ENCODE measurements at regions not wholly inside any gene's neighbourhood (a gene's known extent, or its start where the extent isn't known, plus 50 kb on each side); places are given as distances from the start of the nearest gene placed in this dataset.

DNA sequence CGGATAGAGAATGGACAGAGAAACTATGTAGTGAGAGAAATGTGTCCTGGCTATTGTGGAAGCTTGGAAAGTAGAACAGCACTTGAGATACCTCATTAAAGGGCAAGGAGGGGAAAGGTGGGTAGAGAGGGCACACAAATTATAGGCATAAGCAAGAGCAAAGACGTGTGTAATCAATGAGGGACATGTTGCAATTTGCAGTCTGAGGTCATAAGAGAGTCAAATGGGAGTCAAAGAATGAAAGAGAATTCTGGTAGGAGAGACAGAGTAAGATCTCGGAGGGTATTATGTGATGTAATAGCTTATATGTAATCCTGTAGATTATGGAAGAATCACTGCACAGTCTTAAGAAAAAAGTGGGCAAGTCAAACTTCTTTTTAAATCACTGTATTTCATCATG lies 312.0 kb upstream of the RGMB start:
- DNase-seq (ENCODE audit: extremely low read depth in 1 of 11, low read depth in 9 of 11, low spot score in 4 of 11), result no peak

DNA sequence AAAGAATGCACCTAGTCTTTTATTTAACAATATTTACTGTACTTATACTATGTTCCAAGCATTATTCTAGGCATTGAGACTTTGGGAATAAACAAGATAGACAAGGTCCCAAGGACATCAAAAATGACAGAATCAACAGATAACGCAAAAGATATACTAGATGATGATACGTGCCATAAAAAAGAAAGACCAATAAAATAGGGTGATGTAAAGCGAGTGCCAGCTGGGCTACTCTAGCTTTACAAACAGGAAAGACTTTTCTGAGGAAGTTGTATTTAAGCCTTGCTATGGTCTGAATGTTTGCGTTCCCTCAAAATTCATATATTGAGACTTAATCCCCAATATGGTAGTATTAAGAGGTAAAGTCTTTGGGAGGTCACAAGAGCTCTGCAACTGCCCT lies 310.2 kb upstream of the RGMB start:
- DNase-seq (ENCODE audit: extremely low read depth in 1 of 11, low read depth in 9 of 11, low spot score in 4 of 11), result no peak

DNA sequence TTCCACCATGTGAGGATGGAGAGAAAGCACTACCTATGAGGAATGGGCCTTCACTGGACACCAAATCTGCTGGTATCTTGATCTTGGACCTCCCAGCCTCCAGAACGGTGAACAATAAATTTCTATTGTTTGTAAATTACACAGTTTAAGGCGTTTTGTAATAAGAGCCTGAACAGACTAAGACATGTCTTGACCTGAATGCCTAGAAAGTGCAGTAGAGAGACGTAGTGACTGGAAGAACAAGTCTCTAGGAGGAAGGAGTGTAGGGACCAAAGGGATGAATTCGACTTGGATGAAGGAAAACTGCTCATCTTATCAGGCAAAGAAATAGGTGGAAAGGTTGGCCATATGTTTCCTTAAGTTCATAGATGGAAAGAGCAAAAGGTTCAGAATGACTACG lies 309.8 kb upstream of the RGMB start:
- no peak for DNase-seq (ENCODE audit: extremely low read depth in 1 of 11, low read depth in 9 of 11, low spot score in 4 of 11)

DNA sequence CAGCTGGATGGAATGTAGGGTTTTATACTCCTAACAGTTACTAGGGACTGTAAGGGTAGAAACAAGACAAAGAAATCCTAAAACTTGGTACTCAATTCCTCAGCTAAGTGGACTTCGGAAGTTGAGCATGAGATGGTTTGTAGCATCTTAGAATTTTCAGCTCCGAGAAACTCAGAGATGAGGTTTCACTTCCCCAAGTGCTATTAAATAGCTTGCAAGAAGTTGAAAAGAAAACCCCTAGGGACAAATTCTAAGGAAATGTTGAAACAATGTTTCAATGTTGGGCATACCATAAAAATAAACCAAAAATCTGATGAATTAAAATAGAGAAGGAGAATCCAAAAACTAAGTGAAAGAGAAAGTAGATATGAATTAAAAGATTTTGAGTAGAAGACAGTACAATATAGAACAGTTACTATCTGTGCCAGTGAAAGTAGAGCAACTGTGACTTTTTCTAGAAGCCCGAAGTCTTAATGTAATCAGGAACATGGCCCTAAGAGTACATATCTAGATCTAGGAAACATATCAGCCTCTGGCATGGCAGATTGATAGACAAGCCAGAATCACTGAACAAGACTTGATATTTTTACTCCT lies 308.6 kb upstream of the RGMB start:
- DNase-seq (ENCODE audit: extremely low read depth in 1 of 11, low read depth in 9 of 11, low spot score in 4 of 11), result no peak

DNA sequence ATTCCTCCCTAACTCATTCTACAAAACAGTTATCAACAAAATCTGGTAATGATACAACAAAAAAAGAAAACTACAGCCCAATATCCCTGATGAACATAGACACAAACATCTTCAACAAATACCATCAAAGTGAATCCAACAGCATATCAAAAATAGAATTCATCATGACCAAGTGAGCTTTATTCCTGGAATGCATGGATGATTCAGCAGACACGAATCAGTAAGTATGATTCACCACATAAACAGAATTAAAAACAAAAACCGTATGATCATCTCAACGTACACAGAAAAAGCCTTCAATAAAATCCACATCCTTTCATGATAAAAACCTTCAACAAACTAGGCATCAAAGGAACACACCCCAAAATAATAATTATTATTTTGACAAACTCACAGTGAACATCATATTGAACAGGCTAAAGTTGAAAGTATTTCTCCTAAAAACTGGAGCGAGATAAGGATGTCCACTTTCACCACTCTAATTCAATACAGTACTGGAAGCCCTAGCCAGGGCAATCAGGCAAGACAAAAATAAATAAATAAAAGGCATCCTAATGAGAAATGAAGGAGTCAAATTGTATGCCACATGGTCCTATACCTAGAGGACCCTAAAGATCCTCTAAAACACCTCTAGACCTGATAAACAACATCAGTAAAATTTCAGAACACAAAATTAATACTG lies 305.1 kb upstream of the RGMB start:
- DNase-seq (ENCODE audit: extremely low read depth in 1 of 11, low read depth in 9 of 11, low spot score in 4 of 11), result no peak

DNA sequence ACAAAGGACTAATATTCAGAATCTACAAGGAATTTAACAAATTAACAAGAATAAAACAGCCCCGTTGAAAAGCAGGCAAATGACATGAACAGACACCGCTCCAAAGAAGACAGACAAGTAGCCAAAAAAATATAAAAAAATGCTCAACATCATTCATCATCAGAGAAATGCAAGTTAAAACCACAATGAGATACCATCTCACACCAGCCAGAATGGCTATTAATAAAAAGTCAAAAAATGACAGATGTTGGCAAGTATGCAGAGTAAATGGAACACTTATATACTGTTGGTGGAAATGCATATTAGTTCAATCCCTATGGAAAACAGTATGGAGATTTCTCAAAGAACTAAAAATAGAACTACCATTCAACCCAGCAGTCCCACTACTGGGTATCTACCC lies 302.7 kb upstream of the RGMB start:
- DNase-seq (ENCODE audit: extremely low read depth in 1 of 11, low read depth in 9 of 11, low spot score in 4 of 11), result no peak

DNA sequence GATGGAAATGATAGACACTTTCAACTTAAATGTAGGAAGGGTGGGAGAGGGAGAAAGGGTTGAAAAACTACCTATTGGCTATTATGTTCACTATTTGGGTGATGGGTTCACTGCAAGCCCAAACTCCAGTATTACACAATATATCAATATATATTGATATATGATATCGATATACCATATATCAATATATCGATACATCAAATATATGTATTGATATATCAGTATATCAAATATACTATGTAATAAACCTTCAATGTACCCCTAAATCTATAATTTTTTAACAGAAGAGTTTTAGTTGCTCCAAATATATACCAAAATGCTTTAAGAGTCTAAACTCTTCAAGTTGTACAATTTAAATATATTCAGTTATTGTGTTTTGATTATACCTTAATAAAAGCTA lies 302.0 kb upstream of the RGMB start:
- no peak for DNase-seq (ENCODE audit: extremely low read depth in 1 of 11, low read depth in 9 of 11, low spot score in 4 of 11)

DNA sequence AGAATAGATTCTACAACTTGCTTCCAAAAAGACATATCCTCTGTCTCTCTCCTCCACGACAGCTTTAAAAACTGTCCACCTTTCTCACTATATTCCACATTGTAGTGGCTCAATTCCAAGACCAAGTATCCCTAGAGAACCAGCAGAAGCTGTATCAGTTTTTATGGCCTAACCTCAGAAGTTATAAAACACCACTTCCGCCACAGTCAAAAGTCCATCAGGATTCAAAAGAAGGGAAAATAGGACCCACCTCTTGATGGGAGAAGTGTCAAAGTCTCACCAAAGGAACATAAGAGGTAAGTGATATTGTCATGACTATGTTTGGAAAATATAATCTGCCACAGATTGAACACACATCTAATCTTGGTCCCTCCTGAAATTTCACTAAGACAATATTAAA lies 299.2 kb upstream of the RGMB start:
- DNase-seq (ENCODE audit: extremely low read depth in 1 of 11, low read depth in 9 of 11, low spot score in 4 of 11), result no peak

DNA sequence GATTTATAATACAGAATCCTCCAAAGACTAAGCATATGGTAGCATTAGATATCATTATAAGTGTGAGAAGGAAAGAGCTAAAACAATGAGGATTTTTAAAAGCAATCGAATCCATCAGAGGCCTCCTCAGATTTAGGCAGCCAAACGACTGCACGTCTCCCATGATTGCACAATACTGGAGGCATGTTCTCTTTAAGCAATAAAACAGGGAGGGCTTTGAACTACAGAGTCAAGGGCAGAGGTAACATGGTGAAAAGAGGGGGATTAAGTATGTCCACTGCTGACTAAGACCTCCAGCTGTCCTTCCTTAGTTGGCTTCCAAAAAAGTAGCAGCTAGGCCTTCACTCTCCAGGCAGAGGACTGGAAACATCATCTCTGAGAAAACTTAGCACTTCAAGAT lies 298.7 kb upstream of the RGMB start:
- DNase-seq (ENCODE audit: extremely low read depth in 1 of 11, low read depth in 9 of 11, low spot score in 4 of 11), result no peak

DNA sequence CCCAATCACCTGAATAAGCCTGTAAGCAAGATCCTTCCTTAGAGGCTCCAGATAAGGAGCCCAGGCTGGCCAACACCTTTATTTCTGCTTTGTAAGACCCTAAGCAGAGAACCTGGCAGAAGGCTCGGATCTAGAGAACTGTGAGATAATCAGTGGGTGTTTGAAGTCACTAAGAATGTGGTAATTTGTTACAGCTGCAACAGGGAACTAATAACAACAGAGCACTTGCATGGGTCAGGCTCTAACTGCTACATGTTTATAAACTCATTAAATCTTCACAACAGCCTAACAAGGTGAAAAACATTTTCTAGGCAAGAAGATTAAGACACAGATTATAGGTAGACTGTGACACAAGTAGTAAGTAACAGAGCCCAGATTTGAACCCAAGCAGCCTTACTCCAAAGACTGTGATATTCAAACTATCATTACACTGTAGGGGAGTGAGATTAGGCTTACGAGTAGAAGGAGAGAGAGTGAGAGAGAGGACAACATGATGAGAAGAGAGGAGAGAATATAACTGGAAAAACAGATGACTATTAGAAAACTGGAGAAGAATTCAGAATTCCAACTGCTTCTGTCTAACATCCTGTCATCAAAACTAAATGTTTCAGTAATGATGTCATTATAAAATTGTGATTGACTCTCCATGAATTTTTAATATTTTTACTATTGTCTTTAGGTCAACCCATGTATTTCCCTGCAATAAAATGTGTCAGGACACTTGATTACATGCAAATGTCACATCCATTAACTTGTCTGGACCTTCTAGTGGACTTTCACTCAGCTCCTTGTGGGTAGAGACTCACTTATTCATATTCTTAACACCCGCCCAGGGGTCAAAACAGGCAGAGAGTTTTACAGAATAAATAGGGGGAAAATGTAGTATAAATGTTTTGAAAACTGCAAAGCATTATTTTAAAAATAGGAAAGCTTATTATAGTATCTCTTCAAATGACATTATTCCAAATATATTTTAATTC lies 290.9 kb upstream of the RGMB start:
- no peak for DNase-seq (ENCODE audit: extremely low read depth in 1 of 11, low read depth in 9 of 11, low spot score in 4 of 11)

DNA sequence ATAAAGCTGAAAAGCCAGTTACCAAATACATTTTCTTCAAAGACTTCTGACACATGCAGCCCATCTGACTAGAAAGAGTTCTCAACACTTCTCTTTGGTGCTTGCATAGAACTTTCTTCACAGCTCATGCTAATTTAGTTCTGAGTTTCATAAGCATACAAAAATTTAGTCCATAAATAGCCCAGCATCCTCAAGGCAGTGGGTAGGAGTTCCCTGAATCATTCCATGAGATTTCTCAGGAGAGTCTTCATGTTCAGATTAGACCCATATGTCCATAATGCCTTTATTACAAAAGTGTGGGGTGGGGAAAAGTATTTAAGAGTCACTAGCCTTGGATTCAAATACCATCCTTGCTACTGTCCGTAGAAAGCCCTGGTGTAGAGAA lies 290.2 kb upstream of the RGMB start:
- DNase-seq (ENCODE audit: extremely low read depth in 1 of 11, low read depth in 9 of 11, low spot score in 4 of 11), result no peak

DNA sequence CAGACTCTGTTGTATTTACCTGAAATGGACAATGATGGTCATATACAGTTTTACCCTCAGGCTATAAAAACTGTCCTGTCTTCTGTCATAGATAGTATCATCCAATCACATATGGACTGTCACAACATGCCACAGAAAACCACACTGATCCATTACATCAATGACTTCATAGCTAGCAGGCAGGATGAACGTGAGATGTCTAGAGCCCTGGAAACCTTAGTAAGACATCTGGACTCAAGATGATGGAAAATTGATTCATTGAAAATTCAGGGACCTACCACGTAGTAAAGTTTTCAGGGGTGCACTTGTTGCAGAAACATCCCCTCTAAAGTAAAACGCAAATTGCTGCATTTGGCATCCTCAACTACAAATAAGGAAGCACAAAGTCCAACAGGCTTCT lies 284.4 kb upstream of the RGMB start:
- DNase-seq (ENCODE audit: extremely low read depth in 1 of 11, low read depth in 9 of 11, low spot score in 4 of 11), result no peak

DNA sequence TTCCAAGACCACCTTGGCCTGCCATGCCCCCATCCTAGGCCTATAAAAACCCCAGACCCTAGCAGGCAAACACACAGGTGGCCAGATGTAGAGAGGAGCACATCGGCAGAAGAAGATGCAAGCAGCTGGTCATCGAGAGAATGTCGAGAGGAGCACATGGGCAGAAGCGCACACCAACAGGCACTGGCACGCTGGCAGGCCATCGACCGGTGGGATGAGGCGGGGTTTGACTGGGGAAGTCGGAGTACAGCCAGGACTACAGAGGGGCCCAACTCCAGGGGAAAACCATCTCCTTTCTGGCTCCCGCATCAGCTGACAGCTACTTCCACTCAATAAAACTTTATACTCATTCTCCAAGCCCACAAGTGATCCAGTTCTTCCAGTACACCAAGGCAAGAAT lies 283.1 kb upstream of the RGMB start:
- DNase-seq (ENCODE audit: extremely low read depth in 1 of 11, low read depth in 9 of 11, low spot score in 4 of 11), result no peak

DNA sequence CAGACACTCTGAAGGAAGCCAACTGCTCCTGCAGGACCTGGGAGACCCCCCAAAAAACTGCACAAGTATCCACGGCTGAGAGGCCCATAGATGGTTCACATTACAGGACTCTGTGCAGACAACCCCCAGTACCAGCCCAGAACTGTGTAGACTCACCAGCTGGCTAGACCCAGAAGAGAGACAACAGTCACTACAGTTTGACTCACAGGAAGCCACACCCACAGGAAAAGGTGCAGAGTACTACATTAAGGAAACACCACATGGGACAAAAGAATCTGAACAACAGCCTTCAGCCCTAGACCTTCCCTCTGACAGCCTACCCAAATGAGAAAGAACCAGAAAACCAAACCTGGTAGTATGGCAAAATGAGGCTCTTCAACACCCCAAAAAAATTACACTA lies 281.2 kb upstream of the RGMB start:
- DNase-seq (ENCODE audit: extremely low read depth in 1 of 11, low read depth in 9 of 11, low spot score in 4 of 11), result no peak

DNA sequence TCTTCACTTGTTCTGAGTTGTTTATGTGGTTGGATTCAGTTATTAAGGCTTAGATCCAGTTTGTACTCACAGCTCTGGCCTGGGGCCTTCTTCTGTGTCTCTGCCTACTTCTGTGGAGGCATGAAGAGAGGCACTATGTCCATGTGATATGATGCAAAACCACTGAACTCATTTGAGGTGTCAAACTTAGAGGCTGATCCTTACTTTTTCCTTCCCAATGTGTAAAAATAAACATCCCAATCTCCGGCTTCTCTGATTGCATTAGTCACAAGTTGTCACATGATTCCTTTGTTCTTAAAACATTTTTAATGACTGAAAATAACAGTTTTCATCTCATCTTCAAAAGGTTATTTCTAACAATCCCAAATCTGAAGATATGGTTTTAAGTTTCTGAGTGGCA lies 276.0 kb upstream of the RGMB start:
- DNase-seq (ENCODE audit: extremely low read depth in 1 of 11, low read depth in 9 of 11, low spot score in 4 of 11), result no peak

DNA sequence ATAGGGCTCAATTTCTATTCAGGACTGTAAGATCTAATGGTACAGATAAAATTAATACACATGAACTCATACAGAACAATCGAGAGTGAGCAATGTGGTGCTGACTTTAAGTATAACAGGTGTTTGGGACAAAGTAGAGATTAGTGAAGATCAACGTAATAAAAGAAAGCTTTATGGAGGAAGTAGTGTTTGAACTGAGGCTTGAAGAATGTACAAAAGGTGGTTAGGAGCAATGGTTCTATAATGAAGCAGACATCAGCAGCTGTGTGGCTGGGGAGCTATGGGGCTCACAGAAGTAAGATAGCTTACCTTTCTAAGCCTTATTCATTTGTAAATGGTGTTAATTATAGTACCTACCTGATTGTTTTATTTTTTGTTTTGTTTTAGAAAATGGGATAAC lies 275.4 kb upstream of the RGMB start:
- DNase-seq (ENCODE audit: extremely low read depth in 1 of 11, low read depth in 9 of 11, low spot score in 4 of 11), result no peak

DNA sequence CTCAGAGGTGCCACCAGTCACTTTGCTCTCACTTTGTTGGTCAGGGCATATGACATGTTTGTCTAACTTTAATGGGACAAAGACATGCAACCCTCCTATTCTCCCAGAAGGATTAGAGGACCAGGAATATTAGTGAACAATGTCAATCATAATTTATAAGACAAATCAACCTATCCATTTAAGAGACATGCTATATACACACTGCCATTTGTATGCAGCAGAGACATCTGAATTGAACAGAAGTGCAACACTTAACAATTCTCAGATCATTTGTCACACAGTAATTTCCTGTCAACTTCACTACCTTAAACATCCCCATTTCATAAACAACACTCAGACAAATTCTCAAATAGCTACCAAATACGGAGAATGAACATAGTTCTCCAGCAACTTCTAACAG lies 273.6 kb upstream of the RGMB start:
- DNase-seq (ENCODE audit: extremely low read depth in 1 of 11, low read depth in 9 of 11, low spot score in 4 of 11), result no peak

DNA sequence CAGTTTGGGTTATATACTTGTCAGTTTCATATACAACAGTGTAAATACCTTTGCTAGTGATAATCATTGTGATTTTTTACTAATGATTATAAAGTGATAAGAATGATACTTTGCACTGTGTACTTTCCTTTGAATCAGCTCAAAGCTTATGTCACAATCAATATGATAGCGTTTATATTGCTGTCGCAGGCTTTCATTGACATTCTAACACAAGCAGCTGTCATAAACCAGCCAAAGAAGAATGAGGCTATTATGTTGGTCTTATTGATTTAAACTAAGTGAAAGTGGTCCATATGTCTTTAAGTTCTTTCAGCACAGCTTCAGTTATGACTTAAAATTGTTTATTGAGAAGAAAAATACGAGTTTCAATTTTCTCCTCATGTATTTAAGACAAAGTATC lies 272.7 kb upstream of the RGMB start:
- no peak for DNase-seq (ENCODE audit: extremely low read depth in 1 of 11, low read depth in 9 of 11, low spot score in 4 of 11)

DNA sequence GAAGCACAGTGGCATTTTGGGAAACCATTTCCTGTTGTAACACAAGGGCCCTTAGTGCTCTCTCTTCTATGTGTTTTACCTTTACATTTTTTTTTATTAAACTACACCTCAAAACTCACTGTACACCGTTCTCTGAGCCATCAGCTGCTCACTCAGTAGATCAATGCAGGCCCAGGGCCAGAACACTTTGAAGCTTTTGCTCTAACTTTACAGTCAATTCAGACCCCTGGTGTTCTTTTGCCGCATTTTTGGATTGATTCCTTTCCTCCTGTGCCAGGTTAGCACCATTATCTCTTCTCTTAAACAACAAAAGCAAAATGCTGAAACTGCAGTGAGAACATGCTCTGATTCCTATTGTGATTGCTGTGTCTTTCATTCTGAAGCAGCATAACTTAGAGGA lies 269.8 kb upstream of the RGMB start:
- DNase-seq (ENCODE audit: extremely low read depth in 1 of 11, low read depth in 9 of 11, low spot score in 4 of 11), result no peak

DNA sequence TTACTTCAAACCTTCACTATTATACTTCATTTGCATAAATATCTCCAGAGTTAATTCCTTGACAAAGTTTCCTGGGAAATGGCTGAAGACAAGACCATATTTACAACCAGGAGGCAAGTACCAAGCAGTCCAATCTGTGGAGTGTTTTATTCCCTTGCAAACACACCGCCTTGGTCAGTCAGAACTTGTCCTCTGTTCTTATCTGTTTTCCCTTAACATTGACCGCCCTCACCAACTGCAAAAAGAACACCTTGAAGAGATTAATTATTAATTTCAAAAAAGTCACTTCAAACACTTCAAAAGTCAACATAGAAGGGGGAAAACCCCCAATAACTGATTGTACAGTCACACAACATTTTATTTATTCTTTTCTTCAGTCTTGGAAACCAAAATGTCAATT lies 269.0 kb upstream of the RGMB start:
- DNase-seq (ENCODE audit: extremely low read depth in 1 of 11, low read depth in 9 of 11, low spot score in 4 of 11), result no peak
